ENCODE measurements at regions not wholly inside any gene's neighbourhood (a gene's known extent, or its start where the extent isn't known, plus 50 kb on each side); places are given as distances from the start of the nearest gene placed in this dataset.
A peak's percentile ranks its signal among the peaks of the same experiment; 100 is the strongest.
"Not testable (repeated sequence)": the region's sequence is repeated elsewhere in the genome, so short reads cannot be mapped to it uniquely, and the experiment has no call there.

- Histone ChIP-seq H3K4me3 (ENCODE audit: insufficient read length, low read depth) (no peak overlapping the region), H3K9me3 (ENCODE audit: insufficient read depth, low read length) (no peaks in the 10 kb centered on the region), H3K27me3 (ENCODE audit: insufficient read depth, insufficient read length) (no peaks in the 10 kb centered on the region), H3K4me1 (ENCODE audit: insufficient read depth, insufficient read length) (no peaks in the 10 kb centered on the region), H3K9ac (ENCODE audit: insufficient read length, low read depth) (no peak overlapping the region), H3K36me3 (ENCODE audit: insufficient read depth, insufficient read length, low read length) (no peaks in the 10 kb centered on the region)
- TF ChIP-seq YY1 (IDR thresholded peaks at IDR 0.05; ENCODE audit: insufficient read depth, insufficient read length) (no peak), ZNF274 (IDR thresholded peaks at IDR 0.05; ENCODE audit: low read depth, low read length) (no peak), SUZ12 (IDR thresholded peaks at IDR 0.05; ENCODE audit: extremely low read depth, insufficient read depth, insufficient read length) (no peak)
- DNase-seq (ENCODE audit: low read depth, low spot score): no peak
Observed at GRCh38 chr6:97501853-97502252, 218.8 kb upstream of the MMS22L start.

- Histone ChIP-seq H3K4me1 (ENCODE audit: insufficient read depth, insufficient read length) (no peaks in the 10 kb centered on the region), H3K27me3 (ENCODE audit: insufficient read depth, insufficient read length) (no peaks in the 10 kb centered on the region), H3K4me3 (ENCODE audit: insufficient read length, low read depth) (no peak overlapping the region), H3K36me3 (ENCODE audit: insufficient read depth, insufficient read length, low read length) (no peaks in the 10 kb centered on the region), H3K9ac (ENCODE audit: insufficient read length, low read depth) (no peak overlapping the region), H3K9me3 (ENCODE audit: insufficient read depth, low read length) (no peaks in the 10 kb centered on the region)
- DNase-seq (ENCODE audit: low read depth, low spot score): no peak
- TF ChIP-seq ZNF274 (IDR thresholded peaks at IDR 0.05; ENCODE audit: low read depth, low read length) (no peak), YY1 (IDR thresholded peaks at IDR 0.05; ENCODE audit: insufficient read depth, insufficient read length) (no peak), SUZ12 (IDR thresholded peaks at IDR 0.05; ENCODE audit: extremely low read depth, insufficient read depth, insufficient read length) (no peak)
Observed at GRCh38 chr6:97508646-97509045, 225.6 kb upstream of the MMS22L start.

GRCh38 chr6:97513260-97513659 is 230.2 kb upstream of the MMS22L start:
- H3K27me3 ChIP-seq (ENCODE audit: insufficient read depth, insufficient read length); H3K36me3 ChIP-seq (ENCODE audit: insufficient read depth, insufficient read length, low read length); H3K9ac ChIP-seq (ENCODE audit: insufficient read length, low read depth); DNase-seq (ENCODE audit: low read depth, low spot score); H3K9me3 ChIP-seq (ENCODE audit: insufficient read depth, low read length); H3K4me1 ChIP-seq (ENCODE audit: insufficient read depth, insufficient read length); H3K4me3 ChIP-seq (ENCODE audit: insufficient read length, low read depth): not testable (repeated sequence)

GRCh38 chr6:97524811-97525210 is 241.8 kb upstream of the MMS22L start:
- H3K4me1 ChIP-seq (ENCODE audit: insufficient read depth, insufficient read length): no peaks in the 10 kb centered on the region
- H3K36me3 ChIP-seq (ENCODE audit: insufficient read depth, insufficient read length, low read length): no peaks in the 10 kb centered on the region
- H3K27me3 ChIP-seq (ENCODE audit: insufficient read depth, insufficient read length): no peaks in the 10 kb centered on the region
- no peak overlapping the region for H3K9ac ChIP-seq (ENCODE audit: insufficient read length, low read depth)
- no peak overlapping the region for H3K4me3 ChIP-seq (ENCODE audit: insufficient read length, low read depth)
- peak; percentile 39 for DNase-seq (ENCODE audit: low read depth, low spot score)
- no peaks in the 10 kb centered on the region for H3K9me3 ChIP-seq (ENCODE audit: insufficient read depth, low read length)
- no peak for TF ChIP-seq ZNF274 (IDR thresholded peaks at IDR 0.05; ENCODE audit: low read depth, low read length)
- no peak for TF ChIP-seq SUZ12 (IDR thresholded peaks at IDR 0.05; ENCODE audit: extremely low read depth, insufficient read depth, insufficient read length)
- no peak for TF ChIP-seq YY1 (IDR thresholded peaks at IDR 0.05; ENCODE audit: insufficient read depth, insufficient read length)

- Histone ChIP-seq H3K36me3 (ENCODE audit: insufficient read depth, insufficient read length, low read length) (no peaks in the 10 kb centered on the region), H3K9ac (ENCODE audit: insufficient read length, low read depth) (no peak overlapping the region), H3K27me3 (ENCODE audit: insufficient read depth, insufficient read length) (no peaks in the 10 kb centered on the region), H3K4me1 (ENCODE audit: insufficient read depth, insufficient read length) (no peaks in the 10 kb centered on the region), H3K4me3 (ENCODE audit: insufficient read length, low read depth) (no peak overlapping the region), H3K9me3 (ENCODE audit: insufficient read depth, low read length) (0 out of 2 replicates have a peak, but pooled peaks cover 5% of the 10 kb centered on the region)
- DNase-seq (ENCODE audit: low read depth, low spot score): no peak
- TF ChIP-seq SUZ12 (IDR thresholded peaks at IDR 0.05; ENCODE audit: extremely low read depth, insufficient read depth, insufficient read length): no peak
- TF ChIP-seq ZNF274 (IDR thresholded peaks at IDR 0.05; ENCODE audit: low read depth, low read length): no peak
- no peak for TF ChIP-seq YY1 (IDR thresholded peaks at IDR 0.05; ENCODE audit: insufficient read depth, insufficient read length)
Observed at GRCh38 chr6:97535800-97536199, 252.8 kb upstream of the MMS22L start.

- H3K4me1 ChIP-seq (ENCODE audit: insufficient read depth, insufficient read length): no peaks in the 10 kb centered on the region
- H3K4me3 ChIP-seq (ENCODE audit: insufficient read length, low read depth): no peak overlapping the region
- no peak for TF ChIP-seq SUZ12 (IDR thresholded peaks at IDR 0.05; ENCODE audit: extremely low read depth, insufficient read depth, insufficient read length)
- no peak for TF ChIP-seq ZNF274 (IDR thresholded peaks at IDR 0.05; ENCODE audit: low read depth, low read length)
- no peak for TF ChIP-seq YY1 (IDR thresholded peaks at IDR 0.05; ENCODE audit: insufficient read depth, insufficient read length)
- no peak overlapping the region for H3K9ac ChIP-seq (ENCODE audit: insufficient read length, low read depth)
- H3K36me3 ChIP-seq (ENCODE audit: insufficient read depth, insufficient read length, low read length): no peaks in the 10 kb centered on the region
- no peaks in the 10 kb centered on the region for H3K9me3 ChIP-seq (ENCODE audit: insufficient read depth, low read length)
- DNase-seq (ENCODE audit: low read depth, low spot score): no peak
- no peaks in the 10 kb centered on the region for H3K27me3 ChIP-seq (ENCODE audit: insufficient read depth, insufficient read length)
Observed at GRCh38 chr6:97548354-97548753, 265.3 kb upstream of the MMS22L start.

GRCh38 chr6:97557355-97557754 is 274.3 kb upstream of the MMS22L start:
- H3K9me3 ChIP-seq (ENCODE audit: insufficient read depth, low read length): no peaks in the 10 kb centered on the region
- no peak overlapping the region for H3K9ac ChIP-seq (ENCODE audit: insufficient read length, low read depth)
- TF ChIP-seq ZNF274 (IDR thresholded peaks at IDR 0.05; ENCODE audit: low read depth, low read length): no peak
- no peak for TF ChIP-seq YY1 (IDR thresholded peaks at IDR 0.05; ENCODE audit: insufficient read depth, insufficient read length)
- no peak for TF ChIP-seq SUZ12 (IDR thresholded peaks at IDR 0.05; ENCODE audit: extremely low read depth, insufficient read depth, insufficient read length)
- H3K4me1 ChIP-seq (ENCODE audit: insufficient read depth, insufficient read length): no peaks in the 10 kb centered on the region
- no peaks in the 10 kb centered on the region for H3K27me3 ChIP-seq (ENCODE audit: insufficient read depth, insufficient read length)
- H3K36me3 ChIP-seq (ENCODE audit: insufficient read depth, insufficient read length, low read length): no peaks in the 10 kb centered on the region
- H3K4me3 ChIP-seq (ENCODE audit: insufficient read length, low read depth): no peak overlapping the region
- DNase-seq (ENCODE audit: low read depth, low spot score): no peak

- no peak for DNase-seq (ENCODE audit: low read depth, low spot score)
- no peaks in the 10 kb centered on the region for H3K36me3 ChIP-seq (ENCODE audit: insufficient read depth, insufficient read length, low read length)
- no peaks in the 10 kb centered on the region for H3K9me3 ChIP-seq (ENCODE audit: insufficient read depth, low read length)
- no peaks in the 10 kb centered on the region for H3K4me1 ChIP-seq (ENCODE audit: insufficient read depth, insufficient read length)
- no peak for TF ChIP-seq YY1 (IDR thresholded peaks at IDR 0.05; ENCODE audit: insufficient read depth, insufficient read length)
- no peak for TF ChIP-seq SUZ12 (IDR thresholded peaks at IDR 0.05; ENCODE audit: extremely low read depth, insufficient read depth, insufficient read length)
- TF ChIP-seq ZNF274 (IDR thresholded peaks at IDR 0.05; ENCODE audit: low read depth, low read length): no peak
- no peaks in the 10 kb centered on the region for H3K27me3 ChIP-seq (ENCODE audit: insufficient read depth, insufficient read length)
- H3K4me3 ChIP-seq (ENCODE audit: insufficient read length, low read depth): no peak overlapping the region
- H3K9ac ChIP-seq (ENCODE audit: insufficient read length, low read depth): no peak overlapping the region
Observed at GRCh38 chr6:97563529-97563928, 280.5 kb upstream of the MMS22L start.
